Adrenal gland (tissue), 9 donors: ENCODE measurements at regions not wholly inside any gene's neighbourhood (a gene's known extent, or its start where the extent isn't known, plus 50 kb on each side); places are given as distances from the start of the nearest gene placed in this dataset.
A peak's percentile ranks its signal among the peaks of the same experiment; 100 is the strongest.
"Not testable (repeated sequence)": the region's sequence is repeated elsewhere in the genome, so short reads cannot be mapped to it uniquely, and the experiment has no call there.

Experiments
- DNase-seq, 7 donors: peaks; one replicate each; pipeline ENCODE4 v3.0.0-alpha.2; 2019 to 2020
- H3K27ac ChIP-seq, 5 donors: fragments of 200-600 bp; sonication (generic) in 4 of 5; 1 replicate in 3 of 5; 2 replicates in 2 of 5; pipeline versions ENCODE4 v1.5.1 to v1.8.0; 2016 to 2020; ENCODE audit warnings: mild to moderate bottlenecking in 1 of 5
- H3K27me3 ChIP-seq: fragments of 200-600 bp; 2 replicates; pipeline ENCODE4 v1.8.0; 2021
- H3K36me3 ChIP-seq, 2 donors: fragments of 200-600 bp; replicated peaks in 1 of 2; 1 replicate in 1 of 2; 2 replicates in 1 of 2; pipeline versions ENCODE4 v1.5.1 to v1.8.0; 2018 to 2022
- H3K4me1 ChIP-seq, 2 donors: fragments of 200-600 bp; replicated peaks in 1 of 2; 1 replicate in 1 of 2; 2 replicates in 1 of 2; pipeline versions ENCODE4 v1.5.1 to v1.8.0; 2018 to 2021
- H3K4me3 ChIP-seq, 4 donors: fragments of 200-600 bp; sonication (generic) in 3 of 4; one replicate each; pipeline ENCODE4 v1.5.1; 2016 to 2018
- H3K9me3 ChIP-seq, 3 donors: fragments of 200-600 bp; sonication (generic) in 1 of 3; replicated peaks in 1 of 3; 1 replicate in 2 of 3; 2 replicates in 1 of 3; pipeline versions ENCODE4 v1.5.1 to v1.8.0; 2016 to 2021
- POLR2A ChIP-seq, 2 donors: fragments of 450-650 bp; IDR thresholded peaks; one replicate each; pipeline ENCODE4 v1.6.1; 2017; ENCODE audit warnings: antibody characterized with exemption in 2 of 2, mild to moderate bottlenecking in 2 of 2, moderate library complexity in 1 of 2
- WGBS, 4 donors: extraction: QIAGEN DNeasy Blood & Tissue Kit in 2 of 4; methylation state at CpG; one replicate each; pipeline versions ENCODE4 v1.1.5 to v1.1.7; 2013 to 2017; 5-methylcytosine and 5-hydroxymethylcytosine counted together
- intact Hi-C, 2 donors: fragments of 100-400 bp; cut with DNase I; formaldehyde crosslinking; loops; one replicate each; pipeline versions ENCODE4 v1.14.1 to v1.15.0; 2022 to 2023
- TF ChIP-seq, protein P1 (sequence below), 6 experiments: fragments of 450-650 bp in 4 of 6; fragments of 200-600 bp in 2 of 6; sonication (generic) in 1 of 6; IDR thresholded peaks; 1 replicate in 5 of 6; 2 replicates in 1 of 6; pipeline versions ENCODE4 v1.5.1 to v1.8.0; 2016 to 2021; ENCODE audit warnings: antibody characterized with exemption in 6 of 6, mild to moderate bottlenecking in 2 of 6, moderate library complexity in 1 of 6
- donor health status: healthy with polysubstance abuse.
- donor health status: Bipolar disorder and iron deficiency.
- donor health status: DM: yes; HTN: yes; CAD: no.
- donor health status: DM: no; HTN: no; CAD: no.
- donor health status: DM: no; HTN: no; CAD: no.

DNA sequence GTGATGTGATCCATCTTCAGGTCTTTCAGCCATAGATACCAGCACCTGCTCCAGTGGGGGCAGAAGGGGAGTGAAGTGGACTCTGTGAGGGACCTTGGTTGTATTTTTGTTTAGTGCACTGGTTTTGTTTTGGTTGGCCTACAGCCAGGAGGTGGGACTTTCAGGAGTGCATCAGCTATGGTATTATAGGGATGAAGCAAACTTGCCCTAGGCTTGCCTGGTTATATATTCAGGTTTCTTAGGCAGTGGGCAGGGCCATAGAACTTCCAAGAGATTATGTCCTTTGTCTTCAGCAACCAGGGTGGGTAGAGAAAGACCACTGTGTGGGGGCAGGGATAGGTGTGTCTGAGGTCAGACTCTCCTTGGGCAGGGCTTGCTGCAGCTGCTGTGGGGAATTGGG lies 337.3 kb upstream of the SGO1 start:
- intact Hi-C loops: no loop called here
- Histone ChIP-seq H3K27me3 (no peaks in the 10 kb centered on the region), H3K4me3 (no peak overlapping the region), H3K9me3 (no peaks in the 10 kb centered on the region), H3K36me3 (no peaks in the 10 kb centered on the region), H3K4me1 (no peaks in the 10 kb centered on the region), H3K27ac (no peak overlapping the region)
- TF ChIP-seq, protein P1, sequence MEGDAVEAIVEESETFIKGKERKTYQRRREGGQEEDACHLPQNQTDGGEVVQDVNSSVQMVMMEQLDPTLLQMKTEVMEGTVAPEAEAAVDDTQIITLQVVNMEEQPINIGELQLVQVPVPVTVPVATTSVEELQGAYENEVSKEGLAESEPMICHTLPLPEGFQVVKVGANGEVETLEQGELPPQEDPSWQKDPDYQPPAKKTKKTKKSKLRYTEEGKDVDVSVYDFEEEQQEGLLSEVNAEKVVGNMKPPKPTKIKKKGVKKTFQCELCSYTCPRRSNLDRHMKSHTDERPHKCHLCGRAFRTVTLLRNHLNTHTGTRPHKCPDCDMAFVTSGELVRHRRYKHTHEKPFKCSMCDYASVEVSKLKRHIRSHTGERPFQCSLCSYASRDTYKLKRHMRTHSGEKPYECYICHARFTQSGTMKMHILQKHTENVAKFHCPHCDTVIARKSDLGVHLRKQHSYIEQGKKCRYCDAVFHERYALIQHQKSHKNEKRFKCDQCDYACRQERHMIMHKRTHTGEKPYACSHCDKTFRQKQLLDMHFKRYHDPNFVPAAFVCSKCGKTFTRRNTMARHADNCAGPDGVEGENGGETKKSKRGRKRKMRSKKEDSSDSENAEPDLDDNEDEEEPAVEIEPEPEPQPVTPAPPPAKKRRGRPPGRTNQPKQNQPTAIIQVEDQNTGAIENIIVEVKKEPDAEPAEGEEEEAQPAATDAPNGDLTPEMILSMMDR (IDR thresholded peaks at IDR 0.05): no peak
- no peak for TF ChIP-seq POLR2A (IDR thresholded peaks at IDR 0.05)
- no peak for DNase-seq

DNA sequence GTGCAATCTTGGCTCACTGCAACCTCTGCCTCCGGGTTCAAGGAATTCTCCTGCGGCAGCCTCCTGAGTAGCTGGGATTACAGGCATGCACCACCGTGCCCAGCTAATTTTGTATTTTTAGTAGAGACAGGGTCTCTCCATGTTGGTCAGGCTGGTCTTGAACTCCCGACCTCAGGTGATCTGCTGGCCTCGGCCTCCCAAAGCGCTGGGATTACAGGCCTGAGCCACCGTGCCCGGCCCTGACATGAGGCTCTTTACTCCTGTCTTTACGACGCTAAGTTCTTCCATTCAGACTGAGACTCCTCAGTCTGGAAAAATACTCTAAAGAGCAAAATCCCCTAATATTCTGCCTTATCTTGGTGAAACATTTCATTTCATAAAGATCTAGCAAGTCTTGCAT lies 331.3 kb upstream of the SGO1 start:
- H3K9me3 ChIP-seq, DNase-seq, H3K27me3 ChIP-seq, H3K4me3 ChIP-seq, H3K27ac ChIP-seq, H3K36me3 ChIP-seq, intact Hi-C loops, H3K4me1 ChIP-seq: not testable (repeated sequence)
- 93 to 95% (median 93%) methylated on average over 9 to 10 of the region's 10 CpGs for WGBS, 4 donors

DNA sequence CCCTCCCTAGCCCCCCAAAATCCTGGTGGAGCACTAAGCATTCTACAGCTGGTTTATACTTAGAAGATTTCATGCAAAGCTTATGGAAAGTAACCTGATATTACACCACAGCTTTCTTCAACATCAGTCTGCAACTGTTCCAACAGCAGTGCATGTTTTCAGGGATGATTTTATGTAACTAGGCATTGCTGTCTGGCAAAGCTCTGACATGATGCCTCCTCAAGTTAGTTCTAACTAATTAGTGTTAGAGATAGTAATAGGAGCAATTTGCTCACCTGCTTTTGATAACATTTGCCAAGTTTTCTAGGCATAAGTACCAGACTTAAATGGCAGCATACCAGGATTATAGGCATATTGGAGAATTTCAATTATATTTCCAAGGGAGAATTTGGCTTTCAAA lies 330.3 kb upstream of the SGO1 start:
- intact Hi-C loops: no loop called here
- no peaks in the 10 kb centered on the region for H3K4me1 ChIP-seq
- H3K9me3 ChIP-seq: no peaks in the 10 kb centered on the region
- H3K4me3 ChIP-seq: no peak overlapping the region
- H3K27me3 ChIP-seq: no peaks in the 10 kb centered on the region
- no peak for TF ChIP-seq POLR2A (IDR thresholded peaks at IDR 0.05)
- no peak for DNase-seq
- no peaks in the 10 kb centered on the region for H3K36me3 ChIP-seq
- no peak overlapping the region for H3K27ac ChIP-seq

DNA sequence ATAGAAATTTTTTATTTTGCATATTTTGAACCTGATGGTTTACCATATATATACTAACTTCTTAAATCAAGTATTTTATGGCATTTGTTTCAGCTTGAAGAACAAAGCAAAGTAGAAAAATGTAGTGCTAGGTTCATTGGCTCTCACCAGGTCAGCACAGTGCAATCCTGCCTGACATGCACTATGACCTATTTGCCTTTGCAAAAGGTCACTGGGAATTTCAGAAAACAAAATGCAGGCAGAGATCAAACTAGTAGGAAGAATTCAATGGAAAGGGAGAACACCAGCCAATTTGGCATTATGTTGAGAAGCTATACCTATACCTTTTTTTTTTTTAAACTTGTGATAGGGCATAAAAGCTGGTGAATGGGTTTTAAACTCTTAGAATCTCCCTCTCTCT lies 329.8 kb upstream of the SGO1 start:
- H3K27ac ChIP-seq: no peak overlapping the region

DNA sequence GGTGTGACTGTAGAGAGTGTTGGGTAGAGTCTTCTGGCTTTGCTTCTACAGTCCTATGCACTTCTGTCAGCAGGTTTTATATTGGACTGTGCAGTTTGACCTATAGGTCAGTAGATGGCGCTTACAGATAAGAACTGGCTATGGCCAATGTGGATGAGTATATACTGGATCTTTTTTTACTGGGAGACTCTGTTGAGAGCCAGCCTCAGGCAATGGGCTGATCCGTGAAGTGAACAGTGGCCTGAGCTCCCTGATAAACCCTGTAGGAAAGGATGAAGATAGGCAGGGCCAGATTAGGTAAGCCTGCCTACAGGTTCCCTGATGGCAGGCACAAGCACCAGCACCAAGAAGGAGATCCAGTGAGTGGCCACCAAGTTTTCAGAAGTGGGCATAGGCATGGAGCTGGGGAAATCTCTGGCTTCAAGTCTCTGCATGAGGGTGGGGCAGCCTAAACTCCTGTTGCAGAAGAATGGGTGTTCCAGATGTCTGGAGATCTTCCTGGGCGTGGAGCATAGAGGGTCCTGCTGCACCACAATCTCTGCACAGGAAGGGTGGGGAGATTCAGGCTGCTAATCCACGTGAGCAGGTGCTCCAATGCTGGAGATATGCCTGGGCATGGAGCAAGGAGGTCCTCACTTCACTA lies 326.0 kb upstream of the SGO1 start:
- Histone ChIP-seq H3K4me3 (no peak overlapping the region), H3K4me1 (no peaks in the 10 kb centered on the region), H3K27ac (no peak overlapping the region), H3K9me3 (no peaks in the 10 kb centered on the region), H3K36me3 (no peaks in the 10 kb centered on the region), H3K27me3 (no peaks in the 10 kb centered on the region)
- DNase-seq: peak in 4 of 7 donors; percentile 5 to 27 (median 16)
- whole genome bisulfite sequencing, 4 donors: 41 to 50% (median 48%) methylated on average over 4 of the region's 4 CpGs
- TF ChIP-seq, protein P1 (IDR thresholded peaks at IDR 0.05): peak in 5 of 6 experiments; percentile 35 to 69 (median 55)
- no peak for TF ChIP-seq POLR2A (IDR thresholded peaks at IDR 0.05)
- intact Hi-C loops: no loop called here

More for the DNA sequence above, 329.8 kb upstream of the SGO1 start:
- Histone ChIP-seq H3K9me3 (no peaks in the 10 kb centered on the region), H3K4me1 (no peaks in the 10 kb centered on the region), H3K27me3 (no peaks in the 10 kb centered on the region), H3K36me3 (no peaks in the 10 kb centered on the region), H3K4me3 (no peak overlapping the region)
- intact Hi-C loops: no loop called here
- TF ChIP-seq POLR2A (IDR thresholded peaks at IDR 0.05): no peak
- TF ChIP-seq, protein P1 (IDR thresholded peaks at IDR 0.05): no peak
- no peak for DNase-seq
